Motor neuron (in vitro differentiated cells): ENCODE measurements at regions not wholly inside any gene's neighbourhood (a gene's known extent, or its start where the extent isn't known, plus 50 kb on each side); places are given as distances from the start of the nearest gene placed in this dataset.
"Not testable (repeated sequence)": the region's sequence is repeated elsewhere in the genome, so short reads cannot be mapped to it uniquely, and the experiment has no call there.

Experiments
- ATAC-seq, 8 experiments: fragments of 200-7000 bp; cut with Tn5 transposase; replicated peaks in 6 of 8; 2 replicates each; pipeline ENCODE4 v1.8.0; 2021; ENCODE audit warnings: mild to moderate bottlenecking in 8 of 8, moderate library complexity in 8 of 8
- H3K27ac ChIP-seq, 2 donors: fragments of 250-450 bp; sonication (Bioruptor Pico); 2 replicates each; pipeline ENCODE4 v1.9.0; 2021; ENCODE audit warnings: antibody characterized with exemption in 2 of 2, mild to moderate bottlenecking in 2 of 2, moderate library complexity in 1 of 2
- H3K4me1 ChIP-seq, 2 donors: fragments of 250-450 bp; sonication (Bioruptor Pico); replicated peaks in 1 of 2; 2 replicates each; pipeline ENCODE4 v1.6.1; 2021; ENCODE audit warnings: antibody characterized with exemption in 2 of 2, mild to moderate bottlenecking in 2 of 2, moderate library complexity in 1 of 2
- H3K4me3 ChIP-seq, 5 donors: fragments of 250-450 bp; sonication (Bioruptor Pico); 2 replicates each; pipeline ENCODE4 v1.9.0; 2021; ENCODE audit warnings: antibody characterized with exemption in 5 of 5, mild to moderate bottlenecking in 5 of 5, moderate library complexity in 4 of 5
- WGBS, 10 experiments: fragments of 450-650 bp; shearing (Covaris generic); methylation state at CpG; one replicate each; pipeline ENCODE4 v1.0.0; 2022; 5-methylcytosine and 5-hydroxymethylcytosine counted together
- in situ Hi-C, 9 experiments: fragments of 400-800 bp; cut with MboI; loops; one replicate each; pipeline ENCODE4 v1.15.0; 2021; ENCODE audit warnings: low sequenced_read_pairs in 9 of 9, low pct_unique_long_range_greater_than_20kb in 2 of 9; ENCODE audit not compliant: unreplicated experiment in 9 of 9

GRCh38 chr4:27075603-27076002, 215.0 kb downstream of the STIM2 start:
- not testable (repeated sequence) for H3K27ac ChIP-seq, H3K4me3 ChIP-seq, ATAC-seq
- peaks cover 9 to 14% of the 10 kb centered on the region in 2 donors for H3K4me1 ChIP-seq
- no CpG with 5 or more reads among the region's 15 CpGs for WGBS, 10 experiments
- in situ Hi-C loops: loop anchor here in 1 of 9 experiments (25.0 kb wide), 1 partner anchor 237 kb away; no protein-coding TSS in a partner anchor

DNA sequence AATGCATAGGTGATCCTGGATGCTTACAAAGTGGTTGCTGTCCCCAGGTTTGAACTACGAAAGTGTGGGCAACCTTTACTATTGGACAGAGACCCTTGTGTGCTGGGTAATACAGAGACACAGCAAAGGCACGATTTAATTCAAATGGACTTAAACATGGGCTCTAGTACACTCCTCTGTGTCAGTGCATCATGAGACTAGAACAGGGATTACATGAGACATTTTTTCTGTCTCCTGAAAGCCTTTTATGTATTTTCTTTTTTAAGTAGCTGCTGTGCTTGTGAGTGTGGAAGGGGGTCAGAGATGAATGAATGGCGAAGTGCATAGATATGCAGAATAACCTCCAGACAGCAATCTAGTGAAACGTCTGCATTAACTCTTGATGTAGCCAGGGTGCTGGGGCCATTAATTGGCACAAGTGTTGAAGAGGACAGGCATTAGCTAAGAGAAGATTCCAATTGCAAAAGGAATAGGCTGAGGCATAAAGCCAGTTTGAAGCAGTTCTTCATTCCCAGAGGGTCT, 218.4 kb downstream of the STIM2 start:
- Histone ChIP-seq H3K4me1 (peaks cover 24 to 26% of the 10 kb centered on the region in 2 donors), H3K27ac (peak overlapping the region in 1 of 2 donors; percentile 41), H3K4me3 (no peak overlapping the region)
- in situ Hi-C loops: loop anchor here in 1 of 9 experiments (25.0 kb wide), 1 partner anchor 233 kb away; no protein-coding TSS in a partner anchor
- ATAC-seq: peak in 5 of 8 experiments; percentile 22 to 79 (median 72)
- 0 to 53% (median 34%) methylated on average over 3 to 4 of the region's 4 CpGs; no CpG with 5 or more reads in 1 of the 10 experiments for WGBS, 10 experiments

DNA sequence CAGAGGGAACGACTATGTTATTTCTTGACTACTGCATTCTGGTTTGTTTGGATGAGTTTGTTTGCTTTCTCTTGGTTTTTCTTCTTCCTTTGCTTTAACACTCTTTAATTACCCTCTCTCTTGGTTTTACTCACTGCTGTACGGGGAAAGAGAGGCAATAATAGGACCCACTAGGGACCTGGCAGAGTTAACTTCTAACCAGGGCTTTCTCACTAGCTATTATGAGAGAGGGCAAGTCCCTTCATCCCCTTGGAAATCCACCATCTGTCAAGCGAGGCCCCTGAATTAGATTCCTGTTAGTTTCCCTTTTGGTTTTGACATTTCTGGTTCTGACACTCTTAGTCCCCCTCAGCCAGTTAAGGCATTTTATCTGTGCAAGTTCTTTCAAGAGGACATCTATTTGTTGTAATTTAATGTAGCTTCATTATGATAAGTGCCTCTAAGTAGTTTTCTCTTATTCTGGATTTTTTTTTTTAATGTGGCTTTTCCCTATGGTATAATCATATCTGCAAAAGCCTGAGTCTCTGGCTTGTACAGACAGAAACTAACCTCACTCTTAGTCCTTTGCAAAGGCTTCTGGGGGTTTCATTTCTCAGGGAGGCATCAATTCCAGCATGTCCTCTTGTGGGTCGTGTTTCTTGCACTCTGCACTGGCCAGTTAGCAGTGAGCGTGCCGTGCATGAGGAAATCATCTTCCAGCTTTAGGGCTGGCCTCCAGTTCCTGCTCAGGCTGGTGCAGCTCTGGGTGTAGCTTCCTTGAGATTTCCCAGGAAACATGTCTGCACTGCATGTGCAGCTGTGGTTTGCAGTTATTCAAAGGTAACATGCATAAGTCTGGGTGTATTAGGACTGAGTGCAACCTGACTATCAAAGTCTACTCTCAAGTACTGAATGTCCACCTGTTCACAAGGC, 221.3 kb downstream of the STIM2 start:
- WGBS, 10 experiments: 24 to 100% (median 40%) methylated on average over 2 to 5 of the region's 6 CpGs; no CpG with 5 or more reads in 1 of the 10 experiments

GRCh38 chr4:27082776-27083175, 222.1 kb downstream of the STIM2 start:
- in situ Hi-C loops: loop anchor here in 1 of 9 experiments (25.0 kb wide), 1 partner anchor 230 kb away; no protein-coding TSS in a partner anchor
- WGBS, 10 experiments: 33 to 100% (median 93%) methylated on average over 1 to 4 of the region's 4 CpGs; no CpG with 5 or more reads in 1 of the 10 experiments
- Histone ChIP-seq H3K4me3 (no peak overlapping the region), H3K27ac (no peak overlapping the region), H3K4me1 (peaks cover 24 to 32% of the 10 kb centered on the region in 2 donors)
- no peak for ATAC-seq

More for the DNA sequence above, 221.3 kb downstream of the STIM2 start:
- in situ Hi-C loops: loop anchor here in 1 of 9 experiments (25.0 kb wide), 1 partner anchor 230 kb away; no protein-coding TSS in a partner anchor
- Histone ChIP-seq H3K27ac (no peak overlapping the region), H3K4me3 (no peak overlapping the region), H3K4me1 (peaks cover 24 to 32% of the 10 kb centered on the region in 2 donors)
- ATAC-seq: peak in 5 of 8 experiments; percentile 3 to 86 (median 26)

GRCh38 chr4:27084685-27085361, 224.2 kb downstream of the STIM2 start:
- H3K27ac ChIP-seq: peak overlapping the region; percentile 26 to 45
- in situ Hi-C loops: loop anchor here in 1 of 9 experiments (25.0 kb wide), 1 partner anchor 227 kb away; no protein-coding TSS in a partner anchor
- peaks cover 15 to 18% of the 10 kb centered on the region in 2 donors for H3K4me1 ChIP-seq
- H3K4me3 ChIP-seq: peak overlapping the region; percentile 28 to 39 (median 33)
- peak; percentile 53 to 91 (median 86) for ATAC-seq
- WGBS, 10 experiments: 1 to 10% (median 4%) methylated on average over 4 to 26 of the region's 33 CpGs

- Histone ChIP-seq H3K4me3 (peak overlapping the region; percentile 28 to 39 (median 33)), H3K4me1 (peaks cover 18 to 21% of the 10 kb centered on the region in 2 donors), H3K27ac (peak overlapping the region; percentile 26 to 45)
- 0 to 53% (median 27%) methylated on average over 2 to 7 of the region's 7 CpGs; no CpG with 5 or more reads in 2 of the 10 experiments for WGBS, 10 experiments
- in situ Hi-C loops: loop anchor here in 1 of 9 experiments (25.0 kb wide), 1 partner anchor 227 kb away; no protein-coding TSS in a partner anchor
- peak in 1 of 8 experiments; percentile 14 for ATAC-seq
Observed at GRCh38 chr4:27085396-27085795, 224.8 kb downstream of the STIM2 start.

- in situ Hi-C loops: loop anchor here in 1 of 9 experiments (25.0 kb wide), 1 partner anchor 225 kb away; no protein-coding TSS in a partner anchor
- H3K4me3 ChIP-seq: no peak overlapping the region
- WGBS, 10 experiments: 58 to 100% (median 76%) methylated on average over 2 to 7 of the region's 8 CpGs; no CpG with 5 or more reads in 2 of the 10 experiments
- no peak for ATAC-seq
- H3K4me1 ChIP-seq: peaks cover 10 to 13% of the 10 kb centered on the region in 2 donors
- H3K27ac ChIP-seq: no peak overlapping the region
Observed at GRCh38 chr4:27087306-27088045, 226.8 kb downstream of the STIM2 start.

- in situ Hi-C loops: loop anchor here in 1 of 9 experiments (25.0 kb wide), 1 partner anchor 224 kb away; no protein-coding TSS in a partner anchor
- Histone ChIP-seq H3K4me1 (peaks cover 10 to 13% of the 10 kb centered on the region in 2 donors), H3K27ac (no peak overlapping the region), H3K4me3 (no peak overlapping the region)
- WGBS, 10 experiments: 0 to 100% (median 69%) methylated on average over 1 to 3 of the region's 5 CpGs; no CpG with 5 or more reads in 5 of the 10 experiments
- ATAC-seq: no peak
Observed at GRCh38 chr4:27088491-27088890, 227.8 kb downstream of the STIM2 start.

- in situ Hi-C loops: loop anchor here in 1 of 9 experiments (25.0 kb wide), 1 partner anchor 223 kb away; no protein-coding TSS in a partner anchor
- no peak overlapping the region for H3K27ac ChIP-seq
- ATAC-seq: no peak
- H3K4me3 ChIP-seq: no peak overlapping the region
- 0 to 100% (median 70%) methylated on average over 1 to 5 of the region's 5 CpGs; no CpG with 5 or more reads in 3 of the 10 experiments for WGBS, 10 experiments
- H3K4me1 ChIP-seq: peaks cover 8 to 13% of the 10 kb centered on the region in 2 donors
Observed at GRCh38 chr4:27089186-27089585, 228.5 kb downstream of the STIM2 start.

GRCh38 chr4:27090406-27090805, 229.8 kb downstream of the STIM2 start:
- Histone ChIP-seq H3K4me3 (no peak overlapping the region), H3K4me1 (peaks cover 7 to 13% of the 10 kb centered on the region in 2 donors), H3K27ac (no peak overlapping the region)
- in situ Hi-C loops: loop anchor here in 1 of 9 experiments (25.0 kb wide), 1 partner anchor 222 kb away; no protein-coding TSS in a partner anchor
- no peak for ATAC-seq
- WGBS, 10 experiments: 16 to 37% (median 30%) methylated on average over 2 to 6 of the region's 6 CpGs; no CpG with 5 or more reads in 4 of the 10 experiments

GRCh38 chr4:27094224-27094623, 233.6 kb downstream of the STIM2 start:
- H3K4me1 ChIP-seq: peaks cover 4 to 13% of the 10 kb centered on the region in 2 donors
- H3K4me3 ChIP-seq: no peak overlapping the region
- 22 to 100% (median 90%) methylated on average over 2 to 4 of the region's 6 CpGs; no CpG with 5 or more reads in 3 of the 10 experiments for WGBS, 10 experiments
- in situ Hi-C loops: loop anchor here in 1 of 9 experiments (25.0 kb wide), 1 partner anchor 218 kb away; no protein-coding TSS in a partner anchor
- no peak for ATAC-seq
- H3K27ac ChIP-seq: no peak overlapping the region
